ENCODE measurements at regions not wholly inside any gene's neighbourhood (a gene's known extent, or its start where the extent isn't known, plus 50 kb on each side); places are given as distances from the start of the nearest gene placed in this dataset.
"Not testable (repeated sequence)": the region's sequence is repeated elsewhere in the genome, so short reads cannot be mapped to it uniquely, and the experiment has no call there.

DNA sequence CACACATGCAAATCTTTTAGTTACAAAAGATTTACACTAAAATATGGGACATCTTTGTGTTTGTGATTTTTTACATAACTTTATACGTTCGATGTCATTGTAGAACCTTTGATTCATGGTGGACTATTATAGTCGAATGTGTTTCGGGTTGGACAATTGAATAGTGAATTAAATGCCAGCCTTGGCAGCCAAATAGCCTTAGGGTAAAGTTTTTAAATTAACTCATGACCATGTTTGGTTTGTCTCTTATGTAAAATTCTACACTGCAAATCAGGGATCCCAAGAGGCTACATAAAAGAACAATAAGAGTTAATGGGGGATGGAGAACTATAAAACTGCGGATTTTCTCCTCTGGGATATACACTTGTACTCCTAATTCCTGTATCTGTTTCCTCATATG is 1735.6 kb upstream of the SPRY2 start:
- H3K27ac ChIP-seq, result no peak overlapping the region
- no peak overlapping the region for H3K9ac ChIP-seq (ENCODE audit: low read depth in 2 of 2, low read length in 2 of 2)
- no peak for DNase-seq
- intact Hi-C loops (cut with DNase I), result no loop called here
- no peaks in the 10 kb centered on the region for H3K27me3 ChIP-seq
- TF ChIP-seq, protein P1, sequence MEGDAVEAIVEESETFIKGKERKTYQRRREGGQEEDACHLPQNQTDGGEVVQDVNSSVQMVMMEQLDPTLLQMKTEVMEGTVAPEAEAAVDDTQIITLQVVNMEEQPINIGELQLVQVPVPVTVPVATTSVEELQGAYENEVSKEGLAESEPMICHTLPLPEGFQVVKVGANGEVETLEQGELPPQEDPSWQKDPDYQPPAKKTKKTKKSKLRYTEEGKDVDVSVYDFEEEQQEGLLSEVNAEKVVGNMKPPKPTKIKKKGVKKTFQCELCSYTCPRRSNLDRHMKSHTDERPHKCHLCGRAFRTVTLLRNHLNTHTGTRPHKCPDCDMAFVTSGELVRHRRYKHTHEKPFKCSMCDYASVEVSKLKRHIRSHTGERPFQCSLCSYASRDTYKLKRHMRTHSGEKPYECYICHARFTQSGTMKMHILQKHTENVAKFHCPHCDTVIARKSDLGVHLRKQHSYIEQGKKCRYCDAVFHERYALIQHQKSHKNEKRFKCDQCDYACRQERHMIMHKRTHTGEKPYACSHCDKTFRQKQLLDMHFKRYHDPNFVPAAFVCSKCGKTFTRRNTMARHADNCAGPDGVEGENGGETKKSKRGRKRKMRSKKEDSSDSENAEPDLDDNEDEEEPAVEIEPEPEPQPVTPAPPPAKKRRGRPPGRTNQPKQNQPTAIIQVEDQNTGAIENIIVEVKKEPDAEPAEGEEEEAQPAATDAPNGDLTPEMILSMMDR (IDR thresholded peaks at IDR 0.05), result no peak
- no peaks in the 10 kb centered on the region for H3K9me3 ChIP-seq
- no peaks in the 10 kb centered on the region for H3K36me3 ChIP-seq
- H3K4me3 ChIP-seq, result no peak overlapping the region
- no peaks in the 10 kb centered on the region for H3K4me1 ChIP-seq

DNA sequence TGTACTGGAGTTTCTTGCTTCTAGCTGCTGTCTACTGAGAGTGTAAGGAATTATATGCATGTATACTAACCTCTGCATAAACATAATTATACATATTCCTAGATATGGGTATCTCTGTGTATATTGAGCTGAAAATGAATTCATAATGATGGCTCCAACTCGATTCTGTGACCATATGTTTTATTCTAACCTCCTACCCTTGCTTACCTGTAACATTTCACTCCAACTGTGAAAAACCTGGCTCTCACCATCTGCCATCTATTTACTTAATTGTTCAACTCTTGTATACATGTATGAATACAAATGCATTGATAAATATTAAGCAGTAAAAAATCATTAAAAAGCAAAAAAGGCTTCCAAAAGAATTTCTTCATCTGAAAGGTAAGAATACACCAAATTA is 1729.5 kb upstream of the SPRY2 start:
- intact Hi-C loops (cut with DNase I), result no loop called here
- DNase-seq, result no peak
- Histone ChIP-seq H3K27ac (no peak overlapping the region), H3K4me3 (no peak overlapping the region), H3K27me3 (no peaks in the 10 kb centered on the region), H3K4me1 (no peaks in the 10 kb centered on the region), H3K36me3 (no peaks in the 10 kb centered on the region), H3K9me3 (no peaks in the 10 kb centered on the region), H3K9ac (ENCODE audit: low read depth in 2 of 2, low read length in 2 of 2) (no peak overlapping the region)
- TF ChIP-seq, protein P1 (IDR thresholded peaks at IDR 0.05), result no peak

DNA sequence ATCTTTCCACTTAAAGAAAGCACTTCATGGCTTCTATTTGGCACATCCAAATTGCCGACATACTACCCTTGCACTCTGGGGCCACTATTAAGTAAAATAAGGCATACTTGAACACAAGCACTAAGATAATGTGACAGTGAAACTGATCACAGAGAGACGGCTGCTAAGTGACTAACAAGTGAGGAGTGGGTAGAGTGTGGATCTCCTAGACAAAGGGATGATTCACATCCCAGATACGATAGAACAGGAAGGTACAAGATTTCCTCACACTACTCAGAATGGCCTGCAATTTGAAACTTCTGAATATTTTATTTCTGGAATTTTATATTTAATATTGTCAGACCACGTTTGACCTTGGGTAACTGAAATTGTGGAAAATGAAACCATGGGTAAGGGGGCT is 1721.8 kb upstream of the SPRY2 start:
- no peak overlapping the region for H3K9ac ChIP-seq (ENCODE audit: low read depth in 2 of 2, low read length in 2 of 2)
- no peak overlapping the region for H3K4me3 ChIP-seq
- no peaks in the 10 kb centered on the region for H3K9me3 ChIP-seq
- no peaks in the 10 kb centered on the region for H3K27me3 ChIP-seq
- intact Hi-C loops (cut with DNase I), result no loop called here
- H3K36me3 ChIP-seq, result no peaks in the 10 kb centered on the region
- H3K4me1 ChIP-seq, result no peaks in the 10 kb centered on the region
- TF ChIP-seq, protein P1 (IDR thresholded peaks at IDR 0.05), result no peak
- no peak for DNase-seq
- no peak overlapping the region for H3K27ac ChIP-seq

DNA sequence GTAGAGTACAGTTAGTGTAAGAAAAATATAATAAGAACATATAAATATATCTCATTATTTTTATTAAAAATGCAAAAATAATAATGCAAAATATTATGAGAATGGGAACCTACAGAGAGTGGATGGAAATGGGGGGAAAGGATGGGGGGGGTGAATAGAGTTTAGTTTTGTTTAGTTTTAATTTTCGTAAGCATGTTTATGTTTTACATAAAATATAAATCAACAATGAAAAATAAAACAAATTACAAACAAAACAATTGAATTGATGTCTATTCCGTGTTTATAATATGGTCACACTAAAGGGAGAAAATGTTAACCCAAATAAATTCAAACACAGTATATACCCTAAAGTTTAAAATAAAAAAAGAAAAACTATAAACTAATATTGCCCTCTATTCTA is 1717.4 kb upstream of the SPRY2 start:
- TF ChIP-seq, protein P1 (IDR thresholded peaks at IDR 0.05), result no peak
- intact Hi-C loops (cut with DNase I), result no loop called here
- H3K4me3 ChIP-seq, result no peak overlapping the region

DNA sequence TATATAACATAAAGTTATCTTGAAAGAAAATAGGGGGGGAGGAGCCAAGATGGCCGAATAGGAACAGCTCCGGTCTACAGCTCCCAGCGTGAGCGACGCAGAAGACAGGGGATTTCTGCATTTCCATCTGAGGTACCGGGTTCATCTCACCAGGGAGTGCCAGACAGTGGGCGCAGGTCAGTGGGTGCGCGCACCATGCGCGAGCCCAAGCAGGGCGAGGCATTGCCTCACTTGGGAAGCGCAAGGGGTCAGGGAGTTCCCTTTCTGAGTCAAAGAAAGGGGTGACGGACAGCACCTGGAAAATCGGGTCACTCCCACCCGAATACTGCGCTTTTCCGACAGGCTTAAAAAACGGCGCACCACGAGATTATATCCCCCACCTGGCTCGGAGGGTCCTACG is 1704.4 kb upstream of the SPRY2 start:
- DNase-seq; H3K27ac ChIP-seq; H3K27me3 ChIP-seq; H3K9me3 ChIP-seq; H3K9ac ChIP-seq (ENCODE audit: low read depth in 2 of 2, low read length in 2 of 2); H3K4me1 ChIP-seq; intact Hi-C loops (cut with DNase I); H3K36me3 ChIP-seq; H3K4me3 ChIP-seq: not testable (repeated sequence)

More for the DNA sequence above, 1717.4 kb upstream of the SPRY2 start:
- no peak for DNase-seq
- Histone ChIP-seq H3K27me3 (no peaks in the 10 kb centered on the region), H3K9me3 (no peaks in the 10 kb centered on the region), H3K27ac (no peak overlapping the region), H3K4me1 (no peaks in the 10 kb centered on the region), H3K36me3 (no peaks in the 10 kb centered on the region), H3K9ac (ENCODE audit: low read depth in 2 of 2, low read length in 2 of 2) (no peak overlapping the region)

DNA sequence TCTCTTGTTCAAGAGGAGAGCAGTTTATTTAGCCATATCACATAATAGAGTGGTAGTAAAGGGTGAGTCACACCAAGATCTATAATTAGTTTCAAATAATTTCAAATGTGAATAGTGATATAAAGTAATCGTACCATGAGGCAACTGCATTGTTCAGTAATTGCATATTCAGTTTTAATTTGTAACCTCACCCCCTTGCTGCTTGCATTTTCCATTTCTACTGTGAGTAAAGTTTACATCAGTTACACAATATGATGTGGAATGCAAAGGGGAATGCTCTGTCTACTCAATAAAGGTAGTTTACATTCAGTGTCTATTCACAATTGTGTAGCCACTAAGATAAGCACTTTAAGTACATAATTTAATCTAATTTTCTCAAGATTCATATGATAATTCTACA is 1695.7 kb upstream of the SPRY2 start:
- H3K9ac ChIP-seq (ENCODE audit: low read depth in 2 of 2, low read length in 2 of 2), result no peak overlapping the region
- H3K27ac ChIP-seq, result no peak overlapping the region
- H3K9me3 ChIP-seq, result peaks cover 4% of the 10 kb centered on the region
- no peaks in the 10 kb centered on the region for H3K36me3 ChIP-seq
- intact Hi-C loops (cut with DNase I), result no loop called here
- no peaks in the 10 kb centered on the region for H3K4me1 ChIP-seq
- TF ChIP-seq, protein P1 (IDR thresholded peaks at IDR 0.05), result no peak
- no peak for DNase-seq
- H3K27me3 ChIP-seq, result no peaks in the 10 kb centered on the region
- H3K4me3 ChIP-seq, result no peak overlapping the region

Data from colonic mucosa (tissue), 4 donors.